ENCODE measurements at regions not wholly inside any gene's neighbourhood (a gene's known extent, or its start where the extent isn't known, plus 50 kb on each side); places are given as distances from the start of the nearest gene placed in this dataset.
"Not testable (repeated sequence)": the region's sequence is repeated elsewhere in the genome, so short reads cannot be mapped to it uniquely, and the experiment has no call there.

DNA sequence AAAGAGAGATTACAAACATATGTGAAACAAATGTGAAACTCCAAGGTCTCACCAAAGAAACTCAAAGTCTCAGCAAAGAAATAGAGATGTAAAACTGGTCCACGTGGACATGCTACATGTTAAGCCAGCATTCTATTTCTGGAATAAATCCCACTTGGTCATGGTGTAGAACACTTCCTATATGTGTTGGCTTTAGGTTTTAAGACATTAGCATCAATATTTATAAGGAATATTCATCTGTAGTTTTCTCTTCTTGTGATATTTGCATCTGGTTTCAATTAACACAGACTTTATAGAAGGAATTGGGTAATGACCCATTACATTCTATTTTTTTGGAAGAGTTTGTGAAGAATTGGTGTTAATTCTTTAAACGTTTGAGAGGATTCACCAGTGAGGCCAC, 133.1 kb downstream of the COPS8 start:
- DNase-seq: no peak

- no peak for DNase-seq
Measured at GRCh38 chr2:237219826-237220225, 134.1 kb downstream of the COPS8 start.

- DNase-seq: no peak
Measured at GRCh38 chr2:237221443-237221842, 135.8 kb downstream of the COPS8 start.

GRCh38 chr2:237222178-237222577, 136.5 kb downstream of the COPS8 start:
- DNase-seq: no peak

DNA sequence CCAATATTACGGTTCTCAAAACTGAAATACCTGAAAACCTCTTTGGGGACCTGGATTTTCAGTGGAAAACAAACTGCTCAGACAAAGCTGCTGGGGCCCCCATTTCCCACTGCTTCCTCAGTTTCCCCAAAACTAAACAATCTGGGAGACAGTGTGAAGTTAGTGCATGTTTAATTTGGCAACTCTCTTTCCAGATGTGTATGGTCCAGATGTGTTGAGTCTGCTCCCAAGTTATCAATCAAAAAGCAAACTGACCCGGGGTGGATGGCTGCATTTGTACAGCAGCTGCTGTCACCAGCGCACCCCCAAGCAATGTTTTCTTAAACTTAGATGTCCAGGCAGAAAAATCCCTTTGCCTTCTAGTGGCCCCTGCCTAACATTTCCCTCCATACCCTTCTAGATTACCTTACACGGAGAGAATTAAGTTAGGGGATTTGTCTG, 136.9 kb downstream of the COPS8 start:
- DNase-seq: no peak

GRCh38 chr2:237223201-237223861, 137.6 kb downstream of the COPS8 start:
- peak; percentile 71 for DNase-seq

DNA sequence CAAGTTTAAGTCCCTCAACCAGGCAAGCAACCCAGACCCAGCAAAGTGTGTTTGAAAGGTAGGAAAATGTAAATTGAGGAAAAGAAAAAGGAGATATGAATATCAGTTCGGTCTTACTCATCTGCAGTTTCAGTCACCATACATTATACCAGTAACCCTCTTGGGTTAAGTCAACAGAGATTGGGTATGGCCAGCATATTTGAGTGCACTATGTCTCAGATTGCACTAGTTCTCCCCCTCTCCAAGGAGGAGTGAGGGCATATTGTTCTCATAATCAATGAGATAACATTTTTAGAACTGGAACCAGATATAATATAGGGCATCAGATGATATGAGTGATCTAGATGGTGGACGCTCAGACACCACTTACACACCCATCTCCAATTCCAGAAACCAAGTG, 141.5 kb downstream of the COPS8 start:
- DNase-seq: no peak

GRCh38 chr2:237227592-237228280, 142.0 kb downstream of the COPS8 start:
- peak; percentile 83 for DNase-seq

DNA sequence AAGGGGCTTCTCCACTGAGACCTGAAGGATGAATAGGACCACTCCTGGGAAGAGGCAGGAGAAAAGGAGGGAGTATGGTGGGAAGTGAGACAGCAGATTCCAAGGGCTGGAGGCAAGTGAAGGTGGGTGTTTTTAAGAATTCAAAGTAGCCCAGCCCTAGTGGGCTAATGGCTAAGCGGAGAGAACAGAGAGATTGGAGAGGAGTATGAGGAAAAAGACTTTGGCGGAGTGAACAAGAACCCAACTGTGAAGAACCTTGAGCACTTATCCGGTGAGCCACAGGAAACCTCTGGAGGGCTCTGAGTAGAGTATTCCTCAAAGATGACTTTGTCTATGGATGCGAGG, 142.6 kb downstream of the COPS8 start:
- no peak for DNase-seq

- no peak for DNase-seq
Measured at GRCh38 chr2:237229905-237230304, 144.2 kb downstream of the COPS8 start.

GRCh38 chr2:237230355-237230754, 144.7 kb downstream of the COPS8 start:
- no peak for DNase-seq

DNA sequence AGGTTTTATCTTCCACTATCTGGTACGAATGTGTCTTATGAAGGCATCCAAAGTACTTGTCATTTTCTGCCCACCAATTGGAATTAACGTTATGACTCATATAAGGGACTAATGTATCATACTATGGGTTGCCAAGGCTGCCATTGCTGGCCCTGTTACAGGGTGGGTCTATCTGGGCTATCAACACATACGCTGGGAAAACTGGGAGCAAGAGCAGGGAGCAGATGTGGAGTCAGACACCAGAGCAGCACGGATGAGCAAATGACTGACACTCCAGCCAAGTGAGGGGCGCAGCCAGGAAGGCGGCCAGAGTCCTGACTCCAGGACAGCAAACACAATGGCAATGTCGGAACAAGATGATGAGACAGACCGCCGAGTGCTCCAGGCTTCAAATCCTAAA, 145.9 kb downstream of the COPS8 start:
- no peak for DNase-seq

- DNase-seq: no peak
Measured at GRCh38 chr2:237232166-237232565, 146.5 kb downstream of the COPS8 start.

- no peak for DNase-seq
Measured at GRCh38 chr2:237234268-237234667, 148.6 kb downstream of the COPS8 start.

GRCh38 chr2:237235383-237236095, 149.8 kb downstream of the COPS8 start:
- DNase-seq: no peak

DNA sequence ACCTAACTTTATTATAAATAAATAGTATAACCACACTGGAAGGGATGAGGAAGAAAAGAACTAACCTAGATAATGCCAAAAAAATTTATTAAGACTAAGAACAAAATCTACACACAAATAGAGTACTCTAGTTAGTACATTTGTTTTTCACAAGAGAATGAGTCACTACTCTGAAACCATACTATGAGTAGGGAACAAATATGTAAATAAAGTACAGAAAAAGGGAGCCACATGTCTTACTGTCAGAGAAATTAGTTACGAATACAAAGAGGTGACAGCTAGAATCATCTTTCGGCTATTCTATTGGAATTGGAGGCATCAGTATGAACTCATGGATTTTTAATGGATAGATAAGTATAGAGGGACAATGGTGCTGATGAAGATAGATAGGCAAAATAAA, 150.5 kb downstream of the COPS8 start:
- no peak for DNase-seq

DNA sequence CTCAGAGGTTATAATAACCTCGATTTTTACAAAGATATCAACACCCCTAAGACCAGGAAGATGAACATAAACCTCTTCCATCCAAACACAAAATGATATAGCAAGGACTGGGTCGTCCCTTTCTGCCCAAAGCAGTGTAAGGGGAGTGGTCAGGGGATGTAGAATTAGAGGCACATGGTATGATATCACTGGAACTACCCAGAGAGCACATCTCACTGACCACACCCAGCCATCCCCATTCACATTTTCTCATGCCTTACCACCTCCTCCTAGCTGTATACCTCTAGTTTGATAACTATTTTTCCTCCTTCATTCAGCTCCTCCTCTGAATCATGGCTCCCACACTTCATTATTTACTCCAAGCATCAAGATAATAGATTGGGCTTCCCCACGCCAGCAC, 152.6 kb downstream of the COPS8 start:
- no peak for DNase-seq

GRCh38 chr2:237240252-237240651, 154.6 kb downstream of the COPS8 start:
- no peak for DNase-seq

DNA sequence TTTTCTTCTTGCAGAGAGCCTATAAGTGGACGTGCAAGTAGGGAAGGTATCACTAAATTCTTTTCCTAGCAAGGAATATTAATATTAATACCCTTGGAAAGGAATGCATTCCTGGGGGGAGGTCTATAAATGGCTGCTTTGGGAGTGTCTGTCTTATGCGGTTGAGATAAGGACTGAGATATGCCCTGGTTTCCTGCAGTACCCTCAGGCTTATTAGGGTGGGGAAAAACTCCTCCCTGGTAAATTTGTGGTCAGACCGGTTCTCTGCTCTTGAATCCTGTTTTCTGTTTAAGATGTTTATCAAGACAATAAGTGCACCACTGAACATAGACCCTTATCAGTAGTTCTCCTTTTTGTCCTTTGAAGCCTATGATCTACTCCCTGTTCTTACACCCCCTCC, 155.2 kb downstream of the COPS8 start:
- not testable (repeated sequence) for DNase-seq

- no peak for DNase-seq
Measured at GRCh38 chr2:237242091-237242536, 156.4 kb downstream of the COPS8 start.

GRCh38 chr2:237243487-237243886, 157.8 kb downstream of the COPS8 start:
- no peak for DNase-seq

GRCh38 chr2:237244178-237244577, 158.5 kb downstream of the COPS8 start:
- DNase-seq: no peak

DNA sequence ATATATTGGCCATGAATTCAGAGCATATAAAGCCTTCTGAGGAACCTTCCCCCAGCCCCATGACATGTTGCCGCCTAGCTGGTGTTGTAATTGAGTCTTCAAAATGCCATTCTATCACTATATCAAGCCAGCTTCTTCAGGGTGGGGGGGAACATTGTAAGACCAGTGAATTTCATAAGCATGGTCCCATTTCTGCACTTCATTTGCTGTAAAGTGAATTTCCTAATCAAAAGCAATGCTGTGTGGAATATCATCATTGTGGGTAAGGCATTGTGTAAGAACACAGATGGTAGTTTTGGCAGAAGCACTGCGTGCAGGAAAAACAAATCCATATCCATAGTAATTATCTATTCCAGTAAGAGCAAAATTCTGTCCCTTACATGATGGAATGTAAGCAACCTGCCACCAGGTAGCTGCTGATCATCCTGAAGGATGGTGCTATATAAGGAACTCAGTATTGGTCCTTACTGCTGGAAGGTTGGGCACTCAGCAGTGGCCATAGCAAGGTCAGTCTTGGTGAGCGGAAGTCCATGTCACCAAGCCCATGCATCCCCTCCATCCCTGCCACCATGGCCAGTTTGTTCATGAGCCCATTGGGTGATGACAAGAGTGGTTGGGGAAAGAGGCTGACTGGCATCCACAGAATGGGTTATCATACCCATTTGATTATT, 159.4 kb downstream of the COPS8 start:
- DNase-seq: no peak

- no peak for DNase-seq
Measured at GRCh38 chr2:237250599-237250998, 163.4 kb downstream of the COL6A3 start.
